HL-60 (cell line): ENCODE measurements at regions not wholly inside any gene's neighbourhood (a gene's known extent, or its start where the extent isn't known, plus 50 kb on each side); places are given as distances from the start of the nearest gene placed in this dataset.

Experiments used
- GABPA ChIP-seq: IDR thresholded peaks from 2 replicates; pipeline ENCODE4 v1.6.1; 2012; ENCODE audit warnings: low read depth
- POLR2AphosphoS5 ChIP-seq: IDR thresholded peaks from 2 replicates; pipeline ENCODE4 v1.6.1; 2012; ENCODE audit warnings: low read depth
- SPI1 ChIP-seq: IDR thresholded peaks from 2 replicates; pipeline ENCODE4 v1.6.1; 2012; ENCODE audit warnings: low read depth, mild to moderate bottlenecking, borderline replicate concordance
- TF ChIP-seq, protein P1 (sequence below): IDR thresholded peaks from one replicate; pipeline ENCODE4 v1.5.1; 2011; ENCODE audit warnings: low read length, control low read depth, inconsistent platforms; ENCODE audit not compliant: insufficient read depth
- TF ChIP-seq, protein P2 (sequence below): IDR thresholded peaks from 2 replicates; pipeline ENCODE4 v1.6.1; 2012; ENCODE audit warnings: low read depth; ENCODE audit not compliant: insufficient replicate concordance

DNA sequence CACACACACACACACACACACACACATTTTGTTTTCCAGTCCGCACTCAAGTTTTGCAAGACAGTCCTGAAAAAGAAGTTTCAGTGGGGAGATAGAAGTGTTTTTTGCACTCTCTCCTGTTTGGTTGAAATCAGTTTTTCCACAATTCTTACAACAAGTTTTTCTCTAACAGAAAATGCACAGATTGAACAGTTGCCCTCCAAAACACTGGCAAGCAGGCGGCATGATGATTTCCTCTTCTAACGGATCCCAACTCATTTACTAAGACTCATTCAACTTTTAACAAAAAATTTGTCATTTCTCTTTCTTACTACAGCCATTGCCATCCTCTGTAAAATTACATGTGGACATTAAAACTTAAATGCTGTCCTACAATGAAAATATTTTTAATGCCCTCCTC, 117.6 kb upstream of the DTNA start:
- TF ChIP-seq, protein P1, sequence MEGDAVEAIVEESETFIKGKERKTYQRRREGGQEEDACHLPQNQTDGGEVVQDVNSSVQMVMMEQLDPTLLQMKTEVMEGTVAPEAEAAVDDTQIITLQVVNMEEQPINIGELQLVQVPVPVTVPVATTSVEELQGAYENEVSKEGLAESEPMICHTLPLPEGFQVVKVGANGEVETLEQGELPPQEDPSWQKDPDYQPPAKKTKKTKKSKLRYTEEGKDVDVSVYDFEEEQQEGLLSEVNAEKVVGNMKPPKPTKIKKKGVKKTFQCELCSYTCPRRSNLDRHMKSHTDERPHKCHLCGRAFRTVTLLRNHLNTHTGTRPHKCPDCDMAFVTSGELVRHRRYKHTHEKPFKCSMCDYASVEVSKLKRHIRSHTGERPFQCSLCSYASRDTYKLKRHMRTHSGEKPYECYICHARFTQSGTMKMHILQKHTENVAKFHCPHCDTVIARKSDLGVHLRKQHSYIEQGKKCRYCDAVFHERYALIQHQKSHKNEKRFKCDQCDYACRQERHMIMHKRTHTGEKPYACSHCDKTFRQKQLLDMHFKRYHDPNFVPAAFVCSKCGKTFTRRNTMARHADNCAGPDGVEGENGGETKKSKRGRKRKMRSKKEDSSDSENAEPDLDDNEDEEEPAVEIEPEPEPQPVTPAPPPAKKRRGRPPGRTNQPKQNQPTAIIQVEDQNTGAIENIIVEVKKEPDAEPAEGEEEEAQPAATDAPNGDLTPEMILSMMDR, result no peak
- TF ChIP-seq POLR2AphosphoS5, result no peak
- TF ChIP-seq GABPA, result no peak
- TF ChIP-seq, protein P2, sequence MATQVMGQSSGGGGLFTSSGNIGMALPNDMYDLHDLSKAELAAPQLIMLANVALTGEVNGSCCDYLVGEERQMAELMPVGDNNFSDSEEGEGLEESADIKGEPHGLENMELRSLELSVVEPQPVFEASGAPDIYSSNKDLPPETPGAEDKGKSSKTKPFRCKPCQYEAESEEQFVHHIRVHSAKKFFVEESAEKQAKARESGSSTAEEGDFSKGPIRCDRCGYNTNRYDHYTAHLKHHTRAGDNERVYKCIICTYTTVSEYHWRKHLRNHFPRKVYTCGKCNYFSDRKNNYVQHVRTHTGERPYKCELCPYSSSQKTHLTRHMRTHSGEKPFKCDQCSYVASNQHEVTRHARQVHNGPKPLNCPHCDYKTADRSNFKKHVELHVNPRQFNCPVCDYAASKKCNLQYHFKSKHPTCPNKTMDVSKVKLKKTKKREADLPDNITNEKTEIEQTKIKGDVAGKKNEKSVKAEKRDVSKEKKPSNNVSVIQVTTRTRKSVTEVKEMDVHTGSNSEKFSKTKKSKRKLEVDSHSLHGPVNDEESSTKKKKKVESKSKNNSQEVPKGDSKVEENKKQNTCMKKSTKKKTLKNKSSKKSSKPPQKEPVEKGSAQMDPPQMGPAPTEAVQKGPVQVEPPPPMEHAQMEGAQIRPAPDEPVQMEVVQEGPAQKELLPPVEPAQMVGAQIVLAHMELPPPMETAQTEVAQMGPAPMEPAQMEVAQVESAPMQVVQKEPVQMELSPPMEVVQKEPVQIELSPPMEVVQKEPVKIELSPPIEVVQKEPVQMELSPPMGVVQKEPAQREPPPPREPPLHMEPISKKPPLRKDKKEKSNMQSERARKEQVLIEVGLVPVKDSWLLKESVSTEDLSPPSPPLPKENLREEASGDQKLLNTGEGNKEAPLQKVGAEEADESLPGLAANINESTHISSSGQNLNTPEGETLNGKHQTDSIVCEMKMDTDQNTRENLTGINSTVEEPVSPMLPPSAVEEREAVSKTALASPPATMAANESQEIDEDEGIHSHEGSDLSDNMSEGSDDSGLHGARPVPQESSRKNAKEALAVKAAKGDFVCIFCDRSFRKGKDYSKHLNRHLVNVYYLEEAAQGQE, result no peak
- no peak for TF ChIP-seq SPI1
